Hepatocyte (in vitro differentiated cells): ENCODE measurements at regions not wholly inside any gene's neighbourhood (a gene's known extent, or its start where the extent isn't known, plus 50 kb on each side); places are given as distances from the start of the nearest gene placed in this dataset.

Experiments
- EZH2phosphoT487 ChIP-seq: fragments of 200-600 bp; sonication (generic); IDR thresholded peaks from one replicate; pipeline ENCODE4 v1.6.1; 2018; ENCODE audit warnings: antibody characterized with exemption, mild to moderate bottlenecking, low read depth, moderate library complexity; ENCODE audit not compliant: unreplicated experiment, severe bottlenecking
- TF ChIP-seq, protein P1 (sequence below): fragments of 200-600 bp; sonication (generic); IDR thresholded peaks from 2 replicates; pipeline ENCODE4 v1.5.1; 2016; ENCODE audit warnings: antibody characterized with exemption, mild to moderate bottlenecking; ENCODE audit not compliant: poor library complexity

- TF ChIP-seq, protein P1, sequence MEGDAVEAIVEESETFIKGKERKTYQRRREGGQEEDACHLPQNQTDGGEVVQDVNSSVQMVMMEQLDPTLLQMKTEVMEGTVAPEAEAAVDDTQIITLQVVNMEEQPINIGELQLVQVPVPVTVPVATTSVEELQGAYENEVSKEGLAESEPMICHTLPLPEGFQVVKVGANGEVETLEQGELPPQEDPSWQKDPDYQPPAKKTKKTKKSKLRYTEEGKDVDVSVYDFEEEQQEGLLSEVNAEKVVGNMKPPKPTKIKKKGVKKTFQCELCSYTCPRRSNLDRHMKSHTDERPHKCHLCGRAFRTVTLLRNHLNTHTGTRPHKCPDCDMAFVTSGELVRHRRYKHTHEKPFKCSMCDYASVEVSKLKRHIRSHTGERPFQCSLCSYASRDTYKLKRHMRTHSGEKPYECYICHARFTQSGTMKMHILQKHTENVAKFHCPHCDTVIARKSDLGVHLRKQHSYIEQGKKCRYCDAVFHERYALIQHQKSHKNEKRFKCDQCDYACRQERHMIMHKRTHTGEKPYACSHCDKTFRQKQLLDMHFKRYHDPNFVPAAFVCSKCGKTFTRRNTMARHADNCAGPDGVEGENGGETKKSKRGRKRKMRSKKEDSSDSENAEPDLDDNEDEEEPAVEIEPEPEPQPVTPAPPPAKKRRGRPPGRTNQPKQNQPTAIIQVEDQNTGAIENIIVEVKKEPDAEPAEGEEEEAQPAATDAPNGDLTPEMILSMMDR = no peak
- no peak for TF ChIP-seq EZH2phosphoT487
Observed at GRCh38 chr11:28833670-28834069, 725.5 kb downstream of the METTL15 start.
